ENCODE measurements at regions not wholly inside any gene's neighbourhood (a gene's known extent, or its start where the extent isn't known, plus 50 kb on each side); places are given as distances from the start of the nearest gene placed in this dataset.

DNA sequence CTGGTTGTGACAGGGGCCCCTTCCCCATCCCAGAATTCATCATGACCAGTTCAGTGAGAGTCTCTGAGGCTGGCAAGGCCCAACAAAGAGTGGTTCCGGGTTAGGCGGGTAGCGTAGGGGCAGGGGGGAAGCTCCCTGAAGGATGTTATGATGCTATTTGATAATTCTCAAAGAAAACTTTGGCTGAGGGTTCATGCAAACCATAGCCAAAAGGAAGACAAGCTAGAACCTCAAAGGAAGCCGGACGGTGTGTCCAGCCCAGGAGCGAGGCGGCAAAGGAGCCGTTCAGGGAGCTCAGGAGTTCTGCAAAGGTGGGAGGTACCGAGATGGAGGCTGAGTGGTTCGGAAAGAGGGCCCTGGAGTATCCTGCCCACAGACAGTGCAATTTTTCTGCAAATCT is 226.8 kb upstream of the RAB6C start:
- H3K4me3 ChIP-seq = no peak overlapping the region
- no peaks in the 10 kb centered on the region for H3K4me1 ChIP-seq
- intact Hi-C loops (cut with DNase I) = no loop called here
- H3K27me3 ChIP-seq = no peaks in the 10 kb centered on the region
- no peaks in the 10 kb centered on the region for H3K9me3 ChIP-seq
- FAIRE-seq = no peak
- no peak for DNase-seq
- no peaks in the 10 kb centered on the region for H3K36me3 ChIP-seq
- TF ChIP-seq, protein P1, sequence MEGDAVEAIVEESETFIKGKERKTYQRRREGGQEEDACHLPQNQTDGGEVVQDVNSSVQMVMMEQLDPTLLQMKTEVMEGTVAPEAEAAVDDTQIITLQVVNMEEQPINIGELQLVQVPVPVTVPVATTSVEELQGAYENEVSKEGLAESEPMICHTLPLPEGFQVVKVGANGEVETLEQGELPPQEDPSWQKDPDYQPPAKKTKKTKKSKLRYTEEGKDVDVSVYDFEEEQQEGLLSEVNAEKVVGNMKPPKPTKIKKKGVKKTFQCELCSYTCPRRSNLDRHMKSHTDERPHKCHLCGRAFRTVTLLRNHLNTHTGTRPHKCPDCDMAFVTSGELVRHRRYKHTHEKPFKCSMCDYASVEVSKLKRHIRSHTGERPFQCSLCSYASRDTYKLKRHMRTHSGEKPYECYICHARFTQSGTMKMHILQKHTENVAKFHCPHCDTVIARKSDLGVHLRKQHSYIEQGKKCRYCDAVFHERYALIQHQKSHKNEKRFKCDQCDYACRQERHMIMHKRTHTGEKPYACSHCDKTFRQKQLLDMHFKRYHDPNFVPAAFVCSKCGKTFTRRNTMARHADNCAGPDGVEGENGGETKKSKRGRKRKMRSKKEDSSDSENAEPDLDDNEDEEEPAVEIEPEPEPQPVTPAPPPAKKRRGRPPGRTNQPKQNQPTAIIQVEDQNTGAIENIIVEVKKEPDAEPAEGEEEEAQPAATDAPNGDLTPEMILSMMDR (IDR thresholded peaks at IDR 0.05) = no peak
- H3K27ac ChIP-seq = no peak overlapping the region
- ATAC-seq = no peak
- WGBS, 2 donors = 90% methylated on average over 10 of the region's 10 CpGs

DNA sequence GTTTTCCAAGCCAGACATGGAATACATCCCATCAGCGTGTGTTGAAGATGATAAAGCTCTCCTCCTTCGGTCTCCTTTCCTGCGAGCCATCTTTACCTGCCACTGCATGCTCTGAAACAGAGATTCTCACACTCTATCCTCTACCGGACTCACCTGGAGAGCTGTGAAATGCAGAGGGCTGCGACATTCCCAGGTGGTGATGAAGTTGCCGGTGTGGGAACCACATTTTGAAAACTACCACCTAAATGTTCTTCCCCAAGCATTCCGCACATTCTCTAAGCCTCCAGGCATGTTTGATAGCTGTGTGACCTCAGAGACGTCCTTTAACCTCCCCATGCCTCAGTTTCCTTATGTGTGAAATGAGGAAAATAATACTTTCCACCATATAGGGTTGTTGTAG is 226.2 kb upstream of the RAB6C start:
- TF ChIP-seq, protein P1 (IDR thresholded peaks at IDR 0.05) = no peak
- Histone ChIP-seq H3K27me3 (no peaks in the 10 kb centered on the region), H3K36me3 (no peaks in the 10 kb centered on the region), H3K4me3 (no peak overlapping the region), H3K27ac (no peak overlapping the region), H3K4me1 (no peaks in the 10 kb centered on the region), H3K9me3 (no peaks in the 10 kb centered on the region)
- 64 to 71% methylated on average over 8 of the region's 8 CpGs for WGBS, 2 donors
- intact Hi-C loops (cut with DNase I) = no loop called here
- FAIRE-seq = no peak
- ATAC-seq = no peak
- DNase-seq = no peak

DNA sequence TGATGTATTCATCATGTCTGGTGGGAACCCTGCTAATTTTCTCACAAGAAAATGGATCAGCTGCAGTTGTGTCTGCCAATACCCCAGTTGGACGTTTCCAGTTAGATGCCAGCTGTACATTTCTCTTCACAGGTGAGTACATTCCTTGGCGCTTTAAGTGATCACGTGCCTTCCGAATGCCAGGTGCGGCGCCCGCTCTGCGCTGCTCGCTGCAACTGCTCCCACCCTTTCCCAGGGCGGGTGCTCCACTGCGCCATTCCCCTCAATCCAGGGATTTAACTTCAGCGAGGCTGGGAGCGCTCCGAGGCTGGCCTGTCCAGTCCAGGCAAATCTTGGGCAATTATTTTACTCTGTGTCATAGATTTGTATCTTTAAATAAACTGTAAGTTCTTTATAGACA is 225.0 kb upstream of the RAB6C start:
- FAIRE-seq = no peak
- TF ChIP-seq, protein P1 (IDR thresholded peaks at IDR 0.05) = no peak
- H3K27ac ChIP-seq = no peak overlapping the region
- intact Hi-C loops (cut with DNase I) = no loop called here
- H3K9me3 ChIP-seq = no peaks in the 10 kb centered on the region
- H3K4me3 ChIP-seq = no peak overlapping the region
- no peak for DNase-seq
- no peaks in the 10 kb centered on the region for H3K36me3 ChIP-seq
- no peaks in the 10 kb centered on the region for H3K27me3 ChIP-seq
- no peak for ATAC-seq
- no peaks in the 10 kb centered on the region for H3K4me1 ChIP-seq
- WGBS, 2 donors = 85 to 92% methylated on average over 14 of the region's 14 CpGs

DNA sequence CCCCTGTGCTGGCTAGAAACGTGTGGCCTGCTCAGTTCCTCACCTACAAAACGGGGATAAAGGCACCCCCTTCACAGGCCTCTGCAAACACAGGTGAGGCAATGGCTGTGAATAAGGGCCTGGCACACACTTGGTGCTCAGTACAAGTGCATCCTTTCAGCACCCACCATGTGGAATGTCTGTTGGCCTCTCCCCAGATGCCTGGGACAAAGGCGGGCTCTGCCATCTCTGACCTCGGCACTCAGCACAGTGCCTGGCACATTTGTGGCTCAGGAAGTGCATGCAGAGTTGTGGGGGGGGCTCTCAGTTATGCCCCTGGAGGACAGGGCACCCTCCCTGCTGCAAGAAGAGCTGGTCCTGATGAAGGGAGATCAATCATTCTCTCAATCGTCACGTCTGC is 224.6 kb upstream of the RAB6C start:
- Histone ChIP-seq H3K9me3 (no peaks in the 10 kb centered on the region), H3K27ac (no peak overlapping the region), H3K27me3 (no peaks in the 10 kb centered on the region), H3K36me3 (no peaks in the 10 kb centered on the region), H3K4me3 (no peak overlapping the region), H3K4me1 (no peaks in the 10 kb centered on the region)
- no peak for DNase-seq
- no peak for ATAC-seq
- 68 to 70% methylated on average over 6 of the region's 6 CpGs for WGBS, 2 donors
- TF ChIP-seq, protein P1 (IDR thresholded peaks at IDR 0.05) = no peak
- FAIRE-seq = no peak
- intact Hi-C loops (cut with DNase I) = no loop called here

DNA sequence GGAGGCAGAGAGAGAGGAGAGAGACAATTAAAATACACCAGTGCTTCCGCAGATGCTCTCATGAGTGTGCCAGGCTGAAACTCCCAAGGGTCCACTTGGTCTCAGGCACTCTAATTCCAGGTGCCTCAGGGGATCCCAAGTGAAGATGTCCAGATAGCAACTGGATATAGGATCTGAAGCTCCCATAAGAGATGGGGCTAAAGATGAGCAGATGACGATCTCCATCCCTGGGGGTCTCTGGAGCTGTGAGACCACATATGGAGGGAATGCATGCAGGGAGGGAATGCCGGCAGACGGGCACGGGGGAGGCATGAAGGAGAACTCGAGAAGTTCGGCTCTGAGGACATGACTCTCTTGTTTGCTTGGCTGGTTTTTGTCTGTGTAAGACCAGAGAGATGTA is 223.7 kb upstream of the RAB6C start:
- Histone ChIP-seq H3K9me3 (no peaks in the 10 kb centered on the region), H3K27ac (no peak overlapping the region), H3K4me3 (no peak overlapping the region), H3K27me3 (no peaks in the 10 kb centered on the region), H3K4me1 (no peaks in the 10 kb centered on the region), H3K36me3 (no peaks in the 10 kb centered on the region)
- FAIRE-seq = no peak
- TF ChIP-seq, protein P1 (IDR thresholded peaks at IDR 0.05) = no peak
- no peak for ATAC-seq
- 72 to 76% methylated on average over 7 of the region's 7 CpGs for WGBS, 2 donors
- intact Hi-C loops (cut with DNase I) = no loop called here
- no peak for DNase-seq

All from pancreas (tissue), 10 donors.